ENCODE measurements at regions not wholly inside any gene's neighbourhood (a gene's known extent, or its start where the extent isn't known, plus 50 kb on each side); places are given as distances from the start of the nearest gene placed in this dataset.

- ChIA-PET POLR2A (no interaction called here), CTCF (interaction anchor here (0.6 kb wide), 1 partner anchor 432 kb away, joined by 4 read pairs; no protein-coding TSS in a partner anchor)
- no peak for TF ChIP-seq CTCF (IDR thresholded peaks at IDR 0.05; ENCODE audit: low read depth, low read length)
- Histone ChIP-seq H3K9me3 (ENCODE audit: control insufficient read depth, insufficient read depth, low read length) (peaks cover 6% of the 10 kb centered on the region; the same call in 1 of the 2 replicates), H3K27ac (ENCODE audit: low read depth, low read length) (no peak overlapping the region), H3K4me3 (ENCODE audit: low read depth, low read length) (no peak overlapping the region), H3K27me3 (ENCODE audit: control insufficient read depth, insufficient read depth, low read length) (no peaks in the 10 kb centered on the region)
- DNase-seq (ENCODE audit: low read depth, low spot score) = no peak
These were observed 209.4 kb downstream of the ZEB2 start for GRCh38 chr2:144310484-144310883.

- DNase-seq (ENCODE audit: low read depth, low spot score) = no peak
- no peak for TF ChIP-seq CTCF (IDR thresholded peaks at IDR 0.05; ENCODE audit: low read depth, low read length)
- ChIA-PET POLR2A (no interaction called here), CTCF (no interaction called here)
- Histone ChIP-seq H3K27ac (ENCODE audit: low read depth, low read length) (no peak overlapping the region), H3K27me3 (ENCODE audit: control insufficient read depth, insufficient read depth, low read length) (no peaks in the 10 kb centered on the region), H3K9me3 (ENCODE audit: control insufficient read depth, insufficient read depth, low read length) (peaks cover 6% of the 10 kb centered on the region; the same call in 1 of the 2 replicates), H3K4me3 (ENCODE audit: low read depth, low read length) (no peak overlapping the region)
These were observed 212.2 kb downstream of the ZEB2 start for GRCh38 chr2:144307711-144308110.

GRCh38 chr2:144304202-144304601 is 215.7 kb downstream of the ZEB2 start:
- ChIA-PET POLR2A (no interaction called here), CTCF (no interaction called here)
- no peak for DNase-seq (ENCODE audit: low read depth, low spot score)
- H3K27ac ChIP-seq (ENCODE audit: low read depth, low read length) = no peak overlapping the region
- TF ChIP-seq CTCF (IDR thresholded peaks at IDR 0.05; ENCODE audit: low read depth, low read length) = no peak
- H3K4me3 ChIP-seq (ENCODE audit: low read depth, low read length) = no peak overlapping the region
- H3K27me3 ChIP-seq (ENCODE audit: control insufficient read depth, insufficient read depth, low read length) = no peaks in the 10 kb centered on the region
- no peaks in the 10 kb centered on the region for H3K9me3 ChIP-seq (ENCODE audit: control insufficient read depth, insufficient read depth, low read length)

GRCh38 chr2:144300632-144301031 is 219.3 kb downstream of the ZEB2 start:
- Histone ChIP-seq H3K9me3 (ENCODE audit: control insufficient read depth, insufficient read depth, low read length) (no peaks in the 10 kb centered on the region), H3K27me3 (ENCODE audit: control insufficient read depth, insufficient read depth, low read length) (no peaks in the 10 kb centered on the region), H3K27ac (ENCODE audit: low read depth, low read length) (no peak overlapping the region), H3K4me3 (ENCODE audit: low read depth, low read length) (no peak overlapping the region)
- CTCF ChIA-PET = no interaction called here
- POLR2A ChIA-PET = no interaction called here
- no peak for TF ChIP-seq CTCF (IDR thresholded peaks at IDR 0.05; ENCODE audit: low read depth, low read length)
- no peak for DNase-seq (ENCODE audit: low read depth, low spot score)

GRCh38 chr2:144290276-144290675 is 229.6 kb downstream of the ZEB2 start:
- ChIA-PET CTCF (no interaction called here), POLR2A (no interaction called here)
- H3K27ac ChIP-seq (ENCODE audit: low read depth, low read length) = no peak overlapping the region
- no peak for TF ChIP-seq CTCF (IDR thresholded peaks at IDR 0.05; ENCODE audit: low read depth, low read length)
- DNase-seq (ENCODE audit: low read depth, low spot score) = no peak
- no peak overlapping the region for H3K4me3 ChIP-seq (ENCODE audit: low read depth, low read length)
- H3K9me3 ChIP-seq (ENCODE audit: control insufficient read depth, insufficient read depth, low read length) = no peaks in the 10 kb centered on the region; the same call in 1 of the 2 replicates
- H3K27me3 ChIP-seq (ENCODE audit: control insufficient read depth, insufficient read depth, low read length) = no peaks in the 10 kb centered on the region
